ENCODE measurements at regions not wholly inside any gene's neighbourhood (a gene's known extent, or its start where the extent isn't known, plus 50 kb on each side); places are given as distances from the start of the nearest gene placed in this dataset.

- no peak for DNase-seq
These were observed 118.6 kb upstream of the GLI2 start for GRCh38 chr2:120617055-120617454.

GRCh38 chr2:120618830-120619229 lies 116.8 kb upstream of the GLI2 start:
- no peak for DNase-seq

- no peak for DNase-seq
These were observed 116.1 kb upstream of the GLI2 start for GRCh38 chr2:120619579-120619978.

- no peak for DNase-seq
These were observed 115.5 kb upstream of the GLI2 start for GRCh38 chr2:120620025-120620793.

GRCh38 chr2:120622159-120622869 lies 113.4 kb upstream of the GLI2 start:
- DNase-seq, result no peak

- DNase-seq, result no peak
These were observed 112.5 kb upstream of the GLI2 start for GRCh38 chr2:120622886-120623753.

- DNase-seq, result no peak
These were observed 111.5 kb upstream of the GLI2 start for GRCh38 chr2:120624061-120624737.

GRCh38 chr2:120624738-120625446 lies 110.8 kb upstream of the GLI2 start:
- DNase-seq, result no peak

GRCh38 chr2:120625865-120626560 lies 109.7 kb upstream of the GLI2 start:
- peak; percentile 31 for DNase-seq

GRCh38 chr2:120626566-120626965 lies 109.1 kb upstream of the GLI2 start:
- no peak for DNase-seq

GRCh38 chr2:120628248-120628647 lies 107.4 kb upstream of the GLI2 start:
- no peak for DNase-seq

- no peak for DNase-seq
These were observed 106.3 kb upstream of the GLI2 start for GRCh38 chr2:120629241-120629895.

GRCh38 chr2:120630031-120630701 lies 105.5 kb upstream of the GLI2 start:
- no peak for DNase-seq

GRCh38 chr2:120631236-120631635 lies 104.4 kb upstream of the GLI2 start:
- DNase-seq, result no peak

- DNase-seq, result no peak
These were observed 103.9 kb upstream of the GLI2 start for GRCh38 chr2:120631724-120632123.

- DNase-seq, result peak; percentile 75
These were observed 102.6 kb upstream of the GLI2 start for GRCh38 chr2:120632796-120633646.

GRCh38 chr2:120634533-120634932 lies 101.1 kb upstream of the GLI2 start:
- no peak for DNase-seq

GRCh38 chr2:120635146-120635545 lies 100.5 kb upstream of the GLI2 start:
- no peak for DNase-seq

GRCh38 chr2:120637847-120638246 lies 97.8 kb upstream of the GLI2 start:
- DNase-seq, result no peak

Data from NCI-H345 (cell line).